HG03469 (cell line): ENCODE measurements at regions not wholly inside any gene's neighbourhood (a gene's known extent, or its start where the extent isn't known, plus 50 kb on each side); places are given as distances from the start of the nearest gene placed in this dataset.
"Not testable (repeated sequence)": the region's sequence is repeated elsewhere in the genome, so short reads cannot be mapped to it uniquely, and the experiment has no call there.

Source experiments
- ATAC-seq: cut with Tn5 transposase; IDR thresholded peaks from one replicate; pipeline ENCODE4 v1.9.1; 2021; ENCODE audit warnings: mild to moderate bottlenecking, moderate library complexity, moderate number of reproducible peaks; ENCODE audit not compliant: unreplicated experiment

GRCh38 chr12:124675881-124676713 lies 108.7 kb upstream of the NCOR2 start:
- ATAC-seq: no peak

DNA sequence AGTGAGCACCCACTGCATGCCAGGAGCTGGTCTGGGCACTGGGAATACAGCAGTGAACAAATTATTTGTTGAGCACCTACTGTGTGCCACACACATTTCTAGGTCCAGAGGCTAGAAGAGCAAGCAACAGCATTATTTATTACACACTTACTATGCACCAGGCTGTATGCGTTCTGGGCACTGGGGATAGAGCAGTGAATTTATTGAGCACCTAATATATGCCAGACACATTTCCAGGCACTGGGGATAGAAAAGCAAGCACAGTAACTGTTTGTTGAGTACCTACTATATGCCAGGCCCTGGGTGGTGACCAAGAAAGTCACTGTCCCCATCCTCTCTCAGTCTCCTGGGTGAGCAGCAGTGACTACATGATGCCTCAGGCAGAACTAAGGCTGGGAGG lies 107.5 kb upstream of the NCOR2 start:
- no peak for ATAC-seq

GRCh38 chr12:124673801-124674617 lies 106.6 kb upstream of the NCOR2 start:
- no peak for ATAC-seq

- not testable (repeated sequence) for ATAC-seq
These were observed 101.9 kb upstream of the NCOR2 start for GRCh38 chr12:124669271-124669721.

DNA sequence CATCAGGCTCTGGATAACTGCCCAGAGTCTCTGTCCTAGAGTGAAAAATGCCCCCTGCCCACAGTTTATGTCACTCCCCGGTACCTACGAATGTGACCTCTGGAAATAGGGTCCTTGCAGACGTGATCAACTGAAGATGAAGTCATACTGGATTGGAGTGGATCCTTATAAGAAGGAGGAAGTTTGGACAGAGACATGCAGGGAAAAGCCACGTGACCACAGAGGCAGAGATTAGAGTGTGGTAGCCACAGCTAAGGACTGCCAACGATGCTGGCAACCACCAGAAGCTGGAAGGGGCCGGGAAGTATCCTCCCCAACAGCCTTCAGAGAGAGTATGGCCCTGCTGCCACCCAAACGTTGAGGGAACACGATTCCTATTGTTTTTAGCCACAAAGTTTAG lies 101.2 kb upstream of the NCOR2 start:
- no peak for ATAC-seq

DNA sequence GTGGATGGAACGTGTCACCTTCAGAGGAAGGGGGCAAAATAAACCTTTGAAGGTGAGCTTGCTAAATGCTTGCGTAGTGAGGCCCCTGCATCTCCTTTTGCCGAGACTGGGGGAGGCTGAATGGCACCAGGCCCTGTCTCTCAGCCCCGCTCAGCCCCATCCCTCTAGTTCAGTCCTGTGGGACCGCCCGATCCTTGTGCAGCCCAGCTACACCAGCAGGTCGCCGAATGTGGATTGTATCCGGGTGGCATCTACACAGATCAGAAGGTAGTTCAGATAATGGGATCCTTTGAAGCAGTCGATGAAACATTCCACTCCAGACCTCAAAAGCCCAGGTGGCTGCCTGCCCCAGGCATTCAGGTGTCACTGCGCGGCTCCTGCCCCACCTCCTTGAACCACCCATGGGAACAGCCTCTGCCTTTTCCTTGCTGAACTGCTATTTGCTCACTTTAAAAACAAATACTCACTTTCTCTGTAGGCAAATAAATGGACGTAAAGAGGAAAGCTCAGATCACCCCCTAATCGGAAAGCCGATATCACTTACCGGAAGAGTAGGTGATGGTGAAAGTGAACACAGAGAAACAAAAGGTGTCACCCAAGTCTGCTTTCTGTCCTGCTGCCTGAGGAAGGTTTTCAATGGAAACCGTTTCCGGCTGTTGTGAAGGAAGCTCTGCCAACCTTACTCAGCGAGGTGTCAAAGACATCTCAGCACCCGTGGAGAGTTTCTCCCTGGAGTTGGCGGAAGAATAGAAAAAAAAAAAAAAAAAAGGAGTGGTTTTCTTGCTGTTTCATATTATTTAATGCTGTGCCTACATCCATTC lies 100.3 kb upstream of the NCOR2 start:
- ATAC-seq: no peak

- ATAC-seq: no peak
These were observed 99.4 kb upstream of the NCOR2 start for GRCh38 chr12:124666722-124667259.

GRCh38 chr12:124665511-124665910 lies 98.1 kb upstream of the NCOR2 start:
- ATAC-seq: no peak

DNA sequence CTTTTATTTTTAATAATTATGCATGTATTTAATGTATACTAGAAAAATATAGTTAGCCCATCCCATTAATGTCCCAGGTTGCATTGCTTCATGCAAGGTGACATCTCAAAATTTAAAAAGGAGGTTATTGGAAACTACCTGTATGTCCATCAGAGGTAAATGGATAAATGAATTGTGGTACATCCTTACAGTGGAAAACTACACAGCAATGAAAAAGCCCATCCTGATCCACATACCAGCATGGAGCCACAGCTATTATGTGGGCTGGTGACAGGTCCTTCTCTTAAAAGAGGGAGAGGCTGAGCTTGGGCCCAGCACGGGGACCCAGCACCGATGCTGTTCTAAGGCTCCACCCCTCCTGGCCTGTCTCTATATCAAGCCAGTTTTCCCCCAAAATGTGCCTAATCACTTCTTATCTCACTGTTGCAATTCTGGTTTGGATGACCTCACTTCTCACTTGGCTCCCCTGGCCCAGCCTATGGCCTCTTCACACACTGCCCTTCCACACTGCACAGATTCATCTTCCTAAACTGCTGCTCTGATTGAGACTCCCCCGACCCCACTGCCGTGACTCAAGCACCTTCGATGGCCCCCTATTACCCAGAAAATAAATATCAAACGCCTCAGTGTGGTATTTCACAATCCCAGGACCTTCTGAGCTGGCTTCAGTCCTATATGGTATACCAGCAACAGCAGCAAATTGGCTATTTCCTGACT lies 97.1 kb upstream of the NCOR2 start:
- ATAC-seq: no peak

DNA sequence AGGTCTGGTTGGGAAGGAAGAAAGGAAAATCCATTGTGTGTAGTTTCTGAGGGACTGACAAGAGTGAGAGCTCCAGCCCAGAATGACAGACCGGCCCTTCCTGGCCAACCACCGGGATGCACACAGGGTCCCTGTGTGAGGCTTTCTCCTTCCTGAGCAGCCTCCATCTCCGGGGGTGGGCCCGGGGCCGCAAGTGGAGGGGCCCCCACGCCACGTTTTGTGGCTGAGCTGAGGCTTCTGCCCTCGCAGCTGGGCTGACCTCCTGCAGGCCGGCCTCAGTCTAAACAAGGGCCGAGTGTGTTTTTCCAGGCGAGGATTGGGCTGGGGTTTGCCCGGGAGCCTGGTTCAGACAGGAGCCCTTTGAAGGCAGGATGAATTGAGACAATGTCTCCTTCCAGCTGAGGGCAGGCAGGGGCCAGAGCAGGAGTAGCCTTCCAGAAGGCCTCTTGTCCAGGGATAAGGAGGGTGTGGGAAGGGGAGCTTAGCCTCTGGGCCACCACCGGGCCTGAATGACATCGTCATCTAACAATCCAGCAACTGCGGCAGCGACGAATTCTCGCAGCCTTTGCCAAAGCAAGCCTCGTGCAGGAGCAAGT lies 96.5 kb upstream of the NCOR2 start:
- no peak for ATAC-seq

- no peak for ATAC-seq
These were observed 95.8 kb upstream of the NCOR2 start for GRCh38 chr12:124663206-124663605.

- no peak for ATAC-seq
These were observed 93.9 kb upstream of the NCOR2 start for GRCh38 chr12:124661341-124661740.

DNA sequence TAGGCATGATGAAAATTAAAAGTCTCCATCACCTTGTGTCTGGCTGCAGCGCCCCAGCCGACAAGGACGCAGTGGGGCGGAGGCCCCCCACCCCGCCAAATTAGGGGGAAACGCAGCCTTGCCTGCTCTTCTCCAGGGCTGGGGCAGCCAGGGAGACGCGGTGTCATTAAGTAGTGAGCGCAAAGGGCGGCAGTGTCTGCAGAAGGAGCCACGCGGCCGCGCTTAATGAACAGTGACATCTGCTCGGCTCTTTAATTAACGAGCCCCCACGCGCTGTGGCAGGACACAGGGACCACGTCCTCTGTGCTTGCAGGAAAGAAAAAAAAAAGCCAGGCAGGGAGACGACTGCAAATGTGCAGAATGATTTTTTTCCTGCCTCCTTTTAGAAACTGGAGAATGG lies 93.4 kb upstream of the NCOR2 start:
- no peak for ATAC-seq

DNA sequence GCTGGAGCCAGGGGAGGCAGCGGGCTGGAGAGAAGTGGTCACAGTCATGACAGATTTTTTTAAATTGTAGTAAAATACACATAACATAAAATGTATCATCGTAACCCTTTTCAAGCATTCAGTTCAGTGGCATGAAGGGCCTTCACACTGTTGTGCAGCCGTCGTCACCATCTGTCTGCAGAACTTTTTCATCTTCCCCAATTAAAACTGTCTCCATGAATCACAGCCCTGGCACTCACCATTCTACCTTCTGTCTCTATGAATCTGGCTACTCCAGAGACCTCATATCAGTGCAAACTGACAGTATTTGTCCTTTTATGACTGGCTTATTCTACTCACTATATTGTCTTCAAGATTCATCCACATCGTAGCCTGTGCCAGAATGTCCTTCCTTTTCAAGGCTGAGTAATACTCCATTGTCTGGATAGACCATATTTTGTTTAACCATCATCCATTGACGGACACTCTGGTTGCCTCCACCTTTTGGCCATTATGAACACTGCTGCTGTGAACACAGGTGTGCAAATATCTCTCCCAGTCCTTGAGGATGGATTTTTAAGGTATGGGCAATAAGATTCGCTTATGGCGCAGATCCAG lies 91.5 kb upstream of the NCOR2 start:
- ATAC-seq: no peak

GRCh38 chr12:124658302-124658701 lies 90.9 kb upstream of the NCOR2 start:
- ATAC-seq: no peak

DNA sequence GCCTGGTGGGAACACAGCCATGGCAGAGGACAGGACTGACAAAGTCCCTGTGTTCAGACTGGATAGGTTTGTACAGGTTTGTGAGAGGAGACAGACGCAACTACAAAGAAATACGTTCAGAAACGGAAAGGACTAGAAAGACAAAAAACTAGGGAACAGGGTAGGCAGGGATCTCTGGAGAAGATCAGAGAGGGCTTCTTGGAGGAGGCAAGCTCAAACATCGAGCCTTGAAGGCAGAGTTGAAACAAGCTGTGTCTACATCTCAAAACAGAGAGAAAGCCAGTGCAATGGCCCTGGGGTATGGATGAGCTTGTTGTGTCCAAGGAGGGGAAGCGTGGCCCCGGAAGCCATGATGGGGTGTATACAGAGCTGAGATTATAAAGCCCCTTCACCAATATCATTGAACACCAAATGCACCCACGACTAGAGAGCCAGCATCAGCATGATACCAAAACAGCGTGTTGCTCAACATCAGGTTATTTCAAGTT lies 89.6 kb upstream of the NCOR2 start:
- no peak for ATAC-seq

- no peak for ATAC-seq
These were observed 88.5 kb upstream of the NCOR2 start for GRCh38 chr12:124655698-124656516.

- no peak for ATAC-seq
These were observed 87.8 kb upstream of the NCOR2 start for GRCh38 chr12:124655048-124655697.
